Ishikawa (cell line): ENCODE measurements at regions not wholly inside any gene's neighbourhood (a gene's known extent, or its start where the extent isn't known, plus 50 kb on each side); places are given as distances from the start of the nearest gene placed in this dataset.

ENCODE experiments used
- EP300 ChIP-seq: IDR thresholded peaks from 2 replicates; pipeline ENCODE4 v1.6.1; 2012; ENCODE audit warnings: borderline replicate concordance
- TCF12 ChIP-seq: IDR thresholded peaks from 2 replicates; pipeline ENCODE4 v1.6.1; 2012; ENCODE audit warnings: low read depth
- TF ChIP-seq, protein P1 (sequence below): IDR thresholded peaks from 2 replicates; pipeline ENCODE4 v1.6.1; 2012; ENCODE audit warnings: low read depth, mild to moderate bottlenecking

DNA sequence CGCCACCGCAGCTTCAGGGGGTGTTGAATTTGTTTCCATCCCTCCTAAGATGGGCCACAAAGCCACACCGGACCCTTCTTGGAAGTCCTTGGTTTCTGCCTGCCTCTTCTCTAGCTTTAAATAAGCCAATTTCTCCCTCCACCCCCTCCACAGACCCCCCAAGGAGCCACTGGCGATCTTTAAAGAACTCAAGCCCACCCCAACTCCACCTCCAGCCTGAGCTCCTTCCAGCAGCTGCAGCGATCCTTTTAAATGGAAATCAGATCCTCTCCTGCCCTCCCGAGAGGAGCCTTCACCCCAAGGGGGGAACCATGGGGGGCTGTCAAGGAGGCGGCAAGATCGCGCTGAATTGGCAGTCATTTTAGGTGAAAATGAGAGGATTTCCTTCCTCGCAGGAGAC lies 133.1 kb downstream of the NCOR2 start:
- TF ChIP-seq EP300: no peak
- TF ChIP-seq TCF12: no peak
- TF ChIP-seq, protein P1, sequence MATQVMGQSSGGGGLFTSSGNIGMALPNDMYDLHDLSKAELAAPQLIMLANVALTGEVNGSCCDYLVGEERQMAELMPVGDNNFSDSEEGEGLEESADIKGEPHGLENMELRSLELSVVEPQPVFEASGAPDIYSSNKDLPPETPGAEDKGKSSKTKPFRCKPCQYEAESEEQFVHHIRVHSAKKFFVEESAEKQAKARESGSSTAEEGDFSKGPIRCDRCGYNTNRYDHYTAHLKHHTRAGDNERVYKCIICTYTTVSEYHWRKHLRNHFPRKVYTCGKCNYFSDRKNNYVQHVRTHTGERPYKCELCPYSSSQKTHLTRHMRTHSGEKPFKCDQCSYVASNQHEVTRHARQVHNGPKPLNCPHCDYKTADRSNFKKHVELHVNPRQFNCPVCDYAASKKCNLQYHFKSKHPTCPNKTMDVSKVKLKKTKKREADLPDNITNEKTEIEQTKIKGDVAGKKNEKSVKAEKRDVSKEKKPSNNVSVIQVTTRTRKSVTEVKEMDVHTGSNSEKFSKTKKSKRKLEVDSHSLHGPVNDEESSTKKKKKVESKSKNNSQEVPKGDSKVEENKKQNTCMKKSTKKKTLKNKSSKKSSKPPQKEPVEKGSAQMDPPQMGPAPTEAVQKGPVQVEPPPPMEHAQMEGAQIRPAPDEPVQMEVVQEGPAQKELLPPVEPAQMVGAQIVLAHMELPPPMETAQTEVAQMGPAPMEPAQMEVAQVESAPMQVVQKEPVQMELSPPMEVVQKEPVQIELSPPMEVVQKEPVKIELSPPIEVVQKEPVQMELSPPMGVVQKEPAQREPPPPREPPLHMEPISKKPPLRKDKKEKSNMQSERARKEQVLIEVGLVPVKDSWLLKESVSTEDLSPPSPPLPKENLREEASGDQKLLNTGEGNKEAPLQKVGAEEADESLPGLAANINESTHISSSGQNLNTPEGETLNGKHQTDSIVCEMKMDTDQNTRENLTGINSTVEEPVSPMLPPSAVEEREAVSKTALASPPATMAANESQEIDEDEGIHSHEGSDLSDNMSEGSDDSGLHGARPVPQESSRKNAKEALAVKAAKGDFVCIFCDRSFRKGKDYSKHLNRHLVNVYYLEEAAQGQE: no peak
